ENCODE measurements at regions not wholly inside any gene's neighbourhood (a gene's known extent, or its start where the extent isn't known, plus 50 kb on each side); places are given as distances from the start of the nearest gene placed in this dataset.

- TF ChIP-seq NRF1 (IDR thresholded peaks at IDR 0.05; ENCODE audit: low read depth, low read length) (no peak), POLR2A (IDR thresholded peaks at IDR 0.05; ENCODE audit: control extremely low read depth in 1 of 2, low read depth in 2 of 2, low read length in 2 of 2) (no peak), CTCF (IDR thresholded peaks at IDR 0.05; ENCODE audit: control extremely low read depth in 1 of 3, insufficient read depth in 1 of 3, low read depth in 1 of 3, low read length in 3 of 3) (no peak)
These were observed 117.6 kb upstream of the FGF3 start for GRCh38 chr11:69936771-69937170.
